ENCODE measurements at regions not wholly inside any gene's neighbourhood (a gene's known extent, or its start where the extent isn't known, plus 50 kb on each side); places are given as distances from the start of the nearest gene placed in this dataset.
A peak's percentile ranks its signal among the peaks of the same experiment; 100 is the strongest.

DNA sequence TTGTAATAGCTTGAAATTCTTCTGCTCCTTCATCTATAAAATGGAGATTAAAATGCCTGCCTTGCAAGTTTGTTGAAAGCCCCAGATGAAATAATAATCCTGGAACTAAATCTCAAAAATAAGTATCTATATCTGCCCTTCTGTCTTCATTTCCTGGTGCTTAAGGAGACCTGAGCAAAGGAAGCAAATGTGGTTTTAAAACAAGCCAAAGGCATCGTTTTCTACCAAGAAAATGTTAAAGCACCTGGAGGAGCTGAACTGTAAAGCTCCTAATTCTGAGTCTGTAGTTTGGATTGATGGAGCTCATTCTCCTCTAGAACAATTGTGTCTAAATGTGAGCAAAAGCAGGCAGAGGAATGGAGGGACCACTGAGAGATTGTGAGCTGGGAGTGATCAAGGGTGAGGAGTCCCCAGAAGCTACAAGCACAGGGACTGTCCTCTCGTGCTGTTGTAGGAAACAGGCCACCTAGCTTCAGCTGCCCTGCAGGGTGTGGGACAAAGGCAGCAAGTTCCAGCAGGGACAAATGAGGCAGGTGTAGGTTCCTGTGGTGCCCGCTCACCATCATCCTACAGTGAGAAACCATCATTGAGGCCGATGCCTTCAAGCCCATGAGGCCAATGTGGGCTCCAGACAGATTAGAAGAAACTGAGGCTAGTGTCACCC is 420.7 kb upstream of the TRIB2 start:
- Histone ChIP-seq H3K79me2 (ENCODE audit: insufficient read depth, low read length) (no peaks in the 10 kb centered on the region), H3K27ac (ENCODE audit: low read length) (peak overlapping the region; percentile 45), H4K20me1 (ENCODE audit: insufficient read depth, low read length) (no peaks in the 10 kb centered on the region), H3K27me3 (ENCODE audit: insufficient read depth, low read length, poor library complexity) (no peaks in the 10 kb centered on the region), H3K36me3 (ENCODE audit: insufficient read depth, low read length) (no peaks in the 10 kb centered on the region), H3K4me3 (ENCODE audit: low read depth in 1 of 2, low read length in 2 of 2) (no peak overlapping the region), H2AFZ (ENCODE audit: low read depth, low read length) (peak overlapping the region; percentile 6; the same call in 1 of the 2 replicates), H3K4me1 (ENCODE audit: insufficient read depth, low read length) (peaks cover 16% of the 10 kb centered on the region), H3K9me3 (ENCODE audit: insufficient read depth, low read length, severe bottlenecking) (no peaks in the 10 kb centered on the region), H3K9ac (ENCODE audit: low read depth, low read length) (no peak overlapping the region), H3K4me2 (ENCODE audit: insufficient read depth, low read length) (no peak overlapping the region)
- no peak for DNase-seq
- peak; percentile 72 for ATAC-seq (ENCODE audit: insufficient read depth, low read depth)
- TF ChIP-seq, protein P1, sequence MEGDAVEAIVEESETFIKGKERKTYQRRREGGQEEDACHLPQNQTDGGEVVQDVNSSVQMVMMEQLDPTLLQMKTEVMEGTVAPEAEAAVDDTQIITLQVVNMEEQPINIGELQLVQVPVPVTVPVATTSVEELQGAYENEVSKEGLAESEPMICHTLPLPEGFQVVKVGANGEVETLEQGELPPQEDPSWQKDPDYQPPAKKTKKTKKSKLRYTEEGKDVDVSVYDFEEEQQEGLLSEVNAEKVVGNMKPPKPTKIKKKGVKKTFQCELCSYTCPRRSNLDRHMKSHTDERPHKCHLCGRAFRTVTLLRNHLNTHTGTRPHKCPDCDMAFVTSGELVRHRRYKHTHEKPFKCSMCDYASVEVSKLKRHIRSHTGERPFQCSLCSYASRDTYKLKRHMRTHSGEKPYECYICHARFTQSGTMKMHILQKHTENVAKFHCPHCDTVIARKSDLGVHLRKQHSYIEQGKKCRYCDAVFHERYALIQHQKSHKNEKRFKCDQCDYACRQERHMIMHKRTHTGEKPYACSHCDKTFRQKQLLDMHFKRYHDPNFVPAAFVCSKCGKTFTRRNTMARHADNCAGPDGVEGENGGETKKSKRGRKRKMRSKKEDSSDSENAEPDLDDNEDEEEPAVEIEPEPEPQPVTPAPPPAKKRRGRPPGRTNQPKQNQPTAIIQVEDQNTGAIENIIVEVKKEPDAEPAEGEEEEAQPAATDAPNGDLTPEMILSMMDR (IDR thresholded peaks at IDR 0.05; ENCODE audit: borderline replicate concordance, extremely low read depth, low read length, poor library complexity, severe bottlenecking), result no peak
- TF ChIP-seq EZH2 (IDR thresholded peaks at IDR 0.05; ENCODE audit: borderline replicate concordance, low read depth, low read length, severe bottlenecking), result no peak

DNA sequence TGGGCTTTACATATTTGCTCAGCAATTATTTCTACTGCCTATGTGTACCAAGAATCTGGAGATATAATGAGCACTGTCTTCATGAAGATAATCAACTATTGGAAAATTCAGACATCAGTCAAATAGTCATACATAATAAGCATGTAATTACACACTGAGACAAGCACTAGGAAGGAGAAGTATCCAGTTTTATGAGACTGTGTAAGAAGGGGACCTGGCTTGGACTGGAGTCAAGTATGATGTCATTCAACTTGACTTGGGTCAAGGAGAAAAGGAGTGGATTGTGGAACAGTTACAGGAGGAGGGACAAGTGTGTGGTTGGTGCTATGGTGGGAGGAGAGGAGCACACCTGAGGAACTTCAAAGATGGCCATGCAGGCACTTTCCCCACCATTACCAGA is 419.8 kb upstream of the TRIB2 start:
- Histone ChIP-seq H3K4me2 (ENCODE audit: insufficient read depth, low read length) (no peak overlapping the region), H3K79me2 (ENCODE audit: insufficient read depth, low read length) (no peaks in the 10 kb centered on the region), H3K4me3 (ENCODE audit: low read depth in 1 of 2, low read length in 2 of 2) (no peak overlapping the region), H3K27me3 (ENCODE audit: insufficient read depth, low read length, poor library complexity) (no peaks in the 10 kb centered on the region), H3K27ac (ENCODE audit: low read length) (no peak overlapping the region), H3K4me1 (ENCODE audit: insufficient read depth, low read length) (peaks cover 21% of the 10 kb centered on the region), H3K9ac (ENCODE audit: low read depth, low read length) (no peak overlapping the region), H3K36me3 (ENCODE audit: insufficient read depth, low read length) (no peaks in the 10 kb centered on the region), H4K20me1 (ENCODE audit: insufficient read depth, low read length) (no peaks in the 10 kb centered on the region), H2AFZ (ENCODE audit: low read depth, low read length) (no peak overlapping the region), H3K9me3 (ENCODE audit: insufficient read depth, low read length, severe bottlenecking) (no peaks in the 10 kb centered on the region)
- DNase-seq (no peak), ATAC-seq (ENCODE audit: insufficient read depth, low read depth) (no peak)
- TF ChIP-seq, protein P1 (IDR thresholded peaks at IDR 0.05; ENCODE audit: borderline replicate concordance, extremely low read depth, low read length, poor library complexity, severe bottlenecking), result no peak
- no peak for TF ChIP-seq EZH2 (IDR thresholded peaks at IDR 0.05; ENCODE audit: borderline replicate concordance, low read depth, low read length, severe bottlenecking)

DNA sequence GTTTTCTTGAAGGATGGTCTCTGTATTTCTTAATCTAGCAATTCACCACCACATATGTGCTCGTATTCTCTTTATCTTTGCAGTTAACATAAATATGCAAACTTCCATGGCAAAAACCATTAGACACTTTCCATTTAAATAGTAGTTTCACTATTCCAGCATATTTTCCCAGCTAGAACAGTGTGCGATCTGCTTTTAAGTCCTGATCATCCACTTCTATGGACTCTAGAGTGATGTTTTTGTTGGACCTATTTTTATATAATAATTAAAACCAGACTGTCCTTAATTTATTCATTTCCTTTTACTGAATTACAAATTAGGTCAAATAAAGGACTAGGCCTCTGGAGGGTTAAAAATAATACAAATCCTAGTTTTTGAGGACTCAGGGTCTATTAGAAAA is 418.4 kb upstream of the TRIB2 start:
- Histone ChIP-seq H3K4me3 (ENCODE audit: low read depth in 1 of 2, low read length in 2 of 2) (no peak overlapping the region), H3K9ac (ENCODE audit: low read depth, low read length) (no peak overlapping the region), H2AFZ (ENCODE audit: low read depth, low read length) (no peak overlapping the region), H3K79me2 (ENCODE audit: insufficient read depth, low read length) (no peaks in the 10 kb centered on the region), H3K9me3 (ENCODE audit: insufficient read depth, low read length, severe bottlenecking) (no peaks in the 10 kb centered on the region), H3K4me1 (ENCODE audit: insufficient read depth, low read length) (peaks cover 35% of the 10 kb centered on the region), H3K36me3 (ENCODE audit: insufficient read depth, low read length) (no peaks in the 10 kb centered on the region), H3K27me3 (ENCODE audit: insufficient read depth, low read length, poor library complexity) (no peaks in the 10 kb centered on the region), H4K20me1 (ENCODE audit: insufficient read depth, low read length) (no peaks in the 10 kb centered on the region), H3K4me2 (ENCODE audit: insufficient read depth, low read length) (no peak overlapping the region), H3K27ac (ENCODE audit: low read length) (no peak overlapping the region)
- TF ChIP-seq, protein P1 (IDR thresholded peaks at IDR 0.05; ENCODE audit: borderline replicate concordance, extremely low read depth, low read length, poor library complexity, severe bottlenecking), result no peak
- no peak for TF ChIP-seq EZH2 (IDR thresholded peaks at IDR 0.05; ENCODE audit: borderline replicate concordance, low read depth, low read length, severe bottlenecking)
- ATAC-seq (ENCODE audit: insufficient read depth, low read depth), result no peak
- DNase-seq, result no peak
